ENCODE measurements at regions not wholly inside any gene's neighbourhood (a gene's known extent, or its start where the extent isn't known, plus 50 kb on each side); places are given as distances from the start of the nearest gene placed in this dataset.
"Not testable (repeated sequence)": the region's sequence is repeated elsewhere in the genome, so short reads cannot be mapped to it uniquely, and the experiment has no call there.

DNA sequence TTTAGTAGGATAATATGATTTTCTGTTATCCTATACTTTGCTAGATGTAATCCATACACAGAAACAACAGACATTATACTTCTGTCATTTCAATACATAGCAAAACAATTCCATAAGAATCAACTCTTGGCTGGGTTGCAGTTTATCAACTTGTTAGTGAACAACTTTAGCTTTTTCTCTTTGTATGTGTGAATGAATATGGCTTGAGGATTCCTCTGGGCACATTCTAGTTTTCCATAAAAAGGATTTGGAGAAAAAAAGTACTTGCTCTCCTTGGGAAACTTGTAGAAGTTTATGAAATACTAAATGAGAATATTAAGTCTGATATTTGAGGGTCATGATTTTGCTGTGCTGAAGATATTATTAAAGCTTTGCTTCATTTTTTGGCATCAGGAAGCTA lies 210.7 kb upstream of the GIMD1 start:
- Histone ChIP-seq H3K36me3 (ENCODE audit: control insufficient read depth, insufficient read depth, low read length) (no peaks in the 10 kb centered on the region), H3K4me3 (ENCODE audit: low read depth, low read length) (no peak overlapping the region), H3K27me3 (ENCODE audit: control insufficient read depth, insufficient read depth, low read length) (no peaks in the 10 kb centered on the region)
- no peak for DNase-seq (ENCODE audit: low read depth)
- POLR2A ChIA-PET, result no interaction called here
- CTCF ChIA-PET, result no interaction called here
- TF ChIP-seq, protein P1, sequence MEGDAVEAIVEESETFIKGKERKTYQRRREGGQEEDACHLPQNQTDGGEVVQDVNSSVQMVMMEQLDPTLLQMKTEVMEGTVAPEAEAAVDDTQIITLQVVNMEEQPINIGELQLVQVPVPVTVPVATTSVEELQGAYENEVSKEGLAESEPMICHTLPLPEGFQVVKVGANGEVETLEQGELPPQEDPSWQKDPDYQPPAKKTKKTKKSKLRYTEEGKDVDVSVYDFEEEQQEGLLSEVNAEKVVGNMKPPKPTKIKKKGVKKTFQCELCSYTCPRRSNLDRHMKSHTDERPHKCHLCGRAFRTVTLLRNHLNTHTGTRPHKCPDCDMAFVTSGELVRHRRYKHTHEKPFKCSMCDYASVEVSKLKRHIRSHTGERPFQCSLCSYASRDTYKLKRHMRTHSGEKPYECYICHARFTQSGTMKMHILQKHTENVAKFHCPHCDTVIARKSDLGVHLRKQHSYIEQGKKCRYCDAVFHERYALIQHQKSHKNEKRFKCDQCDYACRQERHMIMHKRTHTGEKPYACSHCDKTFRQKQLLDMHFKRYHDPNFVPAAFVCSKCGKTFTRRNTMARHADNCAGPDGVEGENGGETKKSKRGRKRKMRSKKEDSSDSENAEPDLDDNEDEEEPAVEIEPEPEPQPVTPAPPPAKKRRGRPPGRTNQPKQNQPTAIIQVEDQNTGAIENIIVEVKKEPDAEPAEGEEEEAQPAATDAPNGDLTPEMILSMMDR (IDR thresholded peaks at IDR 0.05; ENCODE audit: insufficient read depth, low read depth, low read length), result no peak

DNA sequence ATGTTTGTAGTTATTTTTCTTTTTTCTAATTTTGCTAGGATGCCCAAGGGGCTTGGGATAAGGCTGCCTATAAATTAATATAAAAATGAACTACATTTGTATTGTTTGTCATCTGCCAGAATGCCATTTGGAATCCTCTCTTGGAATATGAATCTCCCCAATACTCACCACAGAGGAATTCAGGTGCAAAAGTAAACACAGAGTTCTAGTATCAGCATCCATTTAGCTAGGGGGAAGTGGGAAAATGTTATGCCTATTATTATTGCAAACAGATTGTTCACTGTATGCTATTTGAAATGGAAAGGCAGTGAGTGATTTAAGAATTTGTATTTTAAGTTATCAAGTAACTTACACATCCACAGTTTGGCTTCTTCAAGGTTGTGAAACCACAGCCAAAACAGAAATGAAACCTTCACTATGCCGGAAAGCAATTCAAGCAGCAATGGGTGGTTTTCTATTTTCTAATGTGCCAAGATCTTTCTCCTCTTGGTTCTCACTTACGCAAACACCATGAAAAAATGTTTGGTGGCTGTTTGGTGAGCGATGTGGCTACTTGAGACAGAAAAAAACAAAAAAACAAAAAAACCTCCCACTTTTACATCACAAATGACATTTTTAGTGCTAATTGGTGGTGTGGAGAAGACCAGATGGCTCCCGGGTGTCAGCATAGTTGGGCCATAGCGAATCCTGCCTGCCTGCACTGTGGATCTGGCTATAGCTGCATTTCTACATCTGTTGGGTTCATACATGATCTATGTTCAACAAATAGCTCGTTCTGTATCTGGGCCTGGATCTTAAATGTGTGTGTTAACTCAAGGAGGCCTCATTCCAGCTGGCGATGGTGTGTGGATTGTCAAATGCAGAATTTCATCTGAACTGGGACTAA lies 200.8 kb upstream of the GIMD1 start:
- TF ChIP-seq, protein P1 (IDR thresholded peaks at IDR 0.05; ENCODE audit: insufficient read depth, low read depth, low read length), result no peak
- H3K36me3 ChIP-seq (ENCODE audit: control insufficient read depth, insufficient read depth, low read length), result no peaks in the 10 kb centered on the region
- ChIA-PET POLR2A (interaction anchor here (0.6 kb wide), 1 partner anchor 51 kb away, joined by 4 read pairs; no protein-coding TSS in a partner anchor), CTCF (no interaction called here)
- DNase-seq (ENCODE audit: low read depth), result no peak
- H3K27me3 ChIP-seq (ENCODE audit: control insufficient read depth, insufficient read depth, low read length), result no peaks in the 10 kb centered on the region
- no peak overlapping the region for H3K4me3 ChIP-seq (ENCODE audit: low read depth, low read length)

DNA sequence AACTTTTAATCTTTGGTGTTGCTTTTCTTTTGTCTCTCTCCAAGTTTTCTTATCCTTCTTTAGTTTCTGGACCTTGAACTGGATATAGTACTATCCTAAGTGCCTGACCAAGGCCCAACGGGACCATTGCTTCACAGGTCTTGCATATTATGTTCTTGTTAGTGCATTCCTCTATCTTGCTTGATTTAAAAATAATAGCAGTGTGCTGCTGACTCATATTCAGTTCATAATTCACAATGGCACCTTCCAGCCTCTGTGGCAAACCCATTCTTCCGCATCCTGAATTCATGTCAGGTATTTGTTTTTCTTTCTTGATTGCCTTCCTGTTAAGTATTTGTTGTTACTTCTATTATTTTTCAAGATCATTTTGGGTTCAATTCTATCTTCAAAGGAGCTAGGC lies 197.1 kb upstream of the GIMD1 start:
- CTCF ChIA-PET, result no interaction called here
- POLR2A ChIA-PET, result interaction anchor here (0.8 kb wide), 1 partner anchor 50 kb away, joined by 3 read pairs; no protein-coding TSS in a partner anchor
- no peak overlapping the region for H3K4me3 ChIP-seq (ENCODE audit: low read depth, low read length)
- H3K27me3 ChIP-seq (ENCODE audit: control insufficient read depth, insufficient read depth, low read length), result no peaks in the 10 kb centered on the region
- H3K36me3 ChIP-seq (ENCODE audit: control insufficient read depth, insufficient read depth, low read length), result no peaks in the 10 kb centered on the region
- TF ChIP-seq, protein P1 (IDR thresholded peaks at IDR 0.05; ENCODE audit: insufficient read depth, low read depth, low read length), result no peak
- DNase-seq (ENCODE audit: low read depth), result no peak

DNA sequence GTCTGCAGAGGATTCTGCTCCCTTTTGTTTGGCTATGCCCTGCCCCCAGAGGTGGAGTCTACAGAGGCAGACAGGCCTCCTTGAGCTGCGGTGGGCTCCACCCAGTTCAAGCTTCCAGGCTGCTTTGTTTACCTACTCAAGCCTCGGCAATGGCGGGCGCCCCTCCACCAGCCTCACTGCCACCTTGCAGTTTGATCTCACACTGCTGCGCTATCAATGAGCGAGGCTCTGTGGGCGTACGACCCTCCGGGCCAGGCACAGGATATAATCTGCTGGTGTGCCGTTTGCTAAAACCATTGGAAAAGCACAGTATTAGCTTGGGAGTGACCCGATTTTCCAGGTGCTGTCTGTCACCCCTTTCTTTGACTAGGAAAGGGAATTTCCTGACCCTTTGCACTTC lies 195.1 kb upstream of the GIMD1 start:
- H3K27me3 ChIP-seq (ENCODE audit: control insufficient read depth, insufficient read depth, low read length); DNase-seq (ENCODE audit: low read depth); H3K4me3 ChIP-seq (ENCODE audit: low read depth, low read length); POLR2A ChIA-PET; H3K36me3 ChIP-seq (ENCODE audit: control insufficient read depth, insufficient read depth, low read length): not testable (repeated sequence)
- CTCF ChIA-PET, result interaction anchor here (1.0 kb wide), 1 partner anchor 245 kb away, joined by 3 read pairs; no protein-coding TSS in a partner anchor

DNA sequence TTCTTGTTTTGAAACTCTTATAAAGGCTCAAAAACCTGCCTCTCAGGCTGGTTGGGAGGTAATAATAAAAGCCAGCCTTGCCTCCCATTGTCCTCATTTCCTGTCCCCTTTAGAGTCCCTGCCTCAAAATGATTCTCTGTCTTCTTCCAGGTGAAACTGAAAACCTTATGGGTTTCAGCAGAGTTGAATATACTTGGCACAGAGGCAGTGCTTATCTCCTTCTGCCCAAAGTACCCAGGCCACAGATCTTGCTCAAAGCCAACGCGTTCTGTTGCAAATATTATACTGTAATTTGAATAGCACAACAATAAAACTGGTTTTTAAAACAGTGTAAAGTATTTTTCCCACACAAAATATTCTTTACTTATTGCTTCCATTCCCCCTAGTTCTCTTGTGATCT lies 183.1 kb upstream of the GIMD1 start:
- Histone ChIP-seq H3K27me3 (ENCODE audit: control insufficient read depth, insufficient read depth, low read length) (no peaks in the 10 kb centered on the region), H3K36me3 (ENCODE audit: control insufficient read depth, insufficient read depth, low read length) (no peaks in the 10 kb centered on the region), H3K4me3 (ENCODE audit: low read depth, low read length) (no peak overlapping the region)
- TF ChIP-seq, protein P1 (IDR thresholded peaks at IDR 0.05; ENCODE audit: insufficient read depth, low read depth, low read length), result no peak
- no peak for DNase-seq (ENCODE audit: low read depth)
- POLR2A ChIA-PET, result no interaction called here
- CTCF ChIA-PET, result no interaction called here
